Fibroblast of lung (primary cell): ENCODE measurements at regions not wholly inside any gene's neighbourhood (a gene's known extent, or its start where the extent isn't known, plus 50 kb on each side); places are given as distances from the start of the nearest gene placed in this dataset.

ENCODE experiments used
- CTCF ChIP-seq, 2 donors: IDR thresholded peaks in 1 of 2; conservative IDR thresholded peaks in 1 of 2; 1 replicate in 1 of 2; 2 replicates in 1 of 2; pipeline ENCODE4 v1.5.1; 2011 to 2012; ENCODE audit warnings: low read length in 2 of 2, control low read depth in 1 of 2, inconsistent platforms in 1 of 2, low read depth in 1 of 2, mild to moderate bottlenecking in 1 of 2
- EZH2 ChIP-seq: IDR thresholded peaks from 2 replicates; pipeline ENCODE4 v1.5.1; 2012; ENCODE audit warnings: low read length, control low read depth, mild to moderate bottlenecking; ENCODE audit errors: missing control alignments

- TF ChIP-seq CTCF (conservative IDR thresholded peaks at IDR 0.05 in 1 of 2, IDR thresholded peaks at IDR 0.05 in 1 of 2; ENCODE audit: low read depth in 1 of 2, low read length in 2 of 2) (no peak), EZH2 (no peak)
Measured at GRCh38 chr5:143887903-143888665, 76.1 kb downstream of the HMHB1 start.
